Endothelial cell of umbilical vein (primary cell): ENCODE measurements at regions not wholly inside any gene's neighbourhood (a gene's known extent, or its start where the extent isn't known, plus 50 kb on each side); places are given as distances from the start of the nearest gene placed in this dataset.

Experiments used
- EZH2 ChIP-seq: IDR thresholded peaks from 2 replicates; pipeline ENCODE4 v1.6.1; 2012; ENCODE audit warnings: borderline replicate concordance, low read depth, mild to moderate bottlenecking, moderate library complexity, low read length, inconsistent platforms; ENCODE audit not compliant: severe bottlenecking
- MYC ChIP-seq: IDR thresholded peaks from one replicate; pipeline ENCODE4 v1.6.1; 2011; ENCODE audit warnings: mild to moderate bottlenecking, low read depth, low read length
- POLR2A ChIP-seq: IDR thresholded peaks from 2 replicates; pipeline ENCODE4 v1.6.1; 2012; ENCODE audit warnings: low read depth, mild to moderate bottlenecking, control low read depth, low read length
- POLR2AphosphoS5 ChIP-seq: IDR thresholded peaks from 2 replicates; pipeline ENCODE4 v1.6.1; 2012; ENCODE audit warnings: low read depth, mild to moderate bottlenecking, control low read depth, low read length, moderate library complexity; ENCODE audit not compliant: insufficient read depth
- TF ChIP-seq, protein P1 (sequence below): IDR thresholded peaks from 2 replicates; pipeline ENCODE4 v1.6.1; 2011; ENCODE audit not compliant: insufficient read depth, insufficient read length
- TF ChIP-seq, protein P2 (sequence below), 2 donors: IDR thresholded peaks; 1 replicate in 1 of 2; 2 replicates in 1 of 2; pipeline ENCODE4 v1.5.1; 2011; ENCODE audit warnings: low read length in 2 of 2, mild to moderate bottlenecking in 2 of 2, moderate library complexity in 2 of 2, control low read depth in 1 of 2, inconsistent platforms in 1 of 2, low read depth in 1 of 2; ENCODE audit not compliant: insufficient read depth in 1 of 2; ENCODE audit errors: extremely low read depth in 1 of 2

DNA sequence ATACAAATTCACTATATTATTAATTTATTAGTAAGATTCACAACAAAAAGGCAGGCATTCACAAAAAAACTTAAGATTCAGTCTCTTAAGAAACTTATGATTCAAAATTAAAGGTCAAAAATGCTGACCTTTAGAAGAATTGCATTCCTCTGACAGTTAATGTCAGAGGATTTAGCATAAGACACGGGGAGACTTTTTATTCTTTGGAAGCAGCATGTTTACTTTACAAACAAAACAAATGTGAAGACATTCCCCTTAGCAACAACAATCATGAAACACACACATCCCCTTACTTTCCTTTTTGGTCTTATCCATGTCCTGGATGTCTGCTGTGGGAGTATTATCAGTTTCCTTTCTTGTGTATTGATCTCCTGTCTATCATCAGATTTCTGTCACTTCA lies 117.1 kb downstream of the RAD51AP2 start:
- TF ChIP-seq MYC, result no peak
- TF ChIP-seq, protein P1, sequence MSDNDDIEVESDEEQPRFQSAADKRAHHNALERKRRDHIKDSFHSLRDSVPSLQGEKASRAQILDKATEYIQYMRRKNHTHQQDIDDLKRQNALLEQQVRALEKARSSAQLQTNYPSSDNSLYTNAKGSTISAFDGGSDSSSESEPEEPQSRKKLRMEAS, result no peak
- TF ChIP-seq, protein P2, sequence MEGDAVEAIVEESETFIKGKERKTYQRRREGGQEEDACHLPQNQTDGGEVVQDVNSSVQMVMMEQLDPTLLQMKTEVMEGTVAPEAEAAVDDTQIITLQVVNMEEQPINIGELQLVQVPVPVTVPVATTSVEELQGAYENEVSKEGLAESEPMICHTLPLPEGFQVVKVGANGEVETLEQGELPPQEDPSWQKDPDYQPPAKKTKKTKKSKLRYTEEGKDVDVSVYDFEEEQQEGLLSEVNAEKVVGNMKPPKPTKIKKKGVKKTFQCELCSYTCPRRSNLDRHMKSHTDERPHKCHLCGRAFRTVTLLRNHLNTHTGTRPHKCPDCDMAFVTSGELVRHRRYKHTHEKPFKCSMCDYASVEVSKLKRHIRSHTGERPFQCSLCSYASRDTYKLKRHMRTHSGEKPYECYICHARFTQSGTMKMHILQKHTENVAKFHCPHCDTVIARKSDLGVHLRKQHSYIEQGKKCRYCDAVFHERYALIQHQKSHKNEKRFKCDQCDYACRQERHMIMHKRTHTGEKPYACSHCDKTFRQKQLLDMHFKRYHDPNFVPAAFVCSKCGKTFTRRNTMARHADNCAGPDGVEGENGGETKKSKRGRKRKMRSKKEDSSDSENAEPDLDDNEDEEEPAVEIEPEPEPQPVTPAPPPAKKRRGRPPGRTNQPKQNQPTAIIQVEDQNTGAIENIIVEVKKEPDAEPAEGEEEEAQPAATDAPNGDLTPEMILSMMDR (IDR thresholded peaks at IDR 0.05; ENCODE audit: extremely low read depth in 1 of 2, insufficient read depth in 1 of 2, low read depth in 1 of 2, low read length in 2 of 2), result no peak
- no peak for TF ChIP-seq POLR2AphosphoS5
- no peak for TF ChIP-seq POLR2A
- TF ChIP-seq EZH2, result no peak
